ENCODE measurements at regions not wholly inside any gene's neighbourhood (a gene's known extent, or its start where the extent isn't known, plus 50 kb on each side); places are given as distances from the start of the nearest gene placed in this dataset.
"Not testable (repeated sequence)": the region's sequence is repeated elsewhere in the genome, so short reads cannot be mapped to it uniquely, and the experiment has no call there.

DNA sequence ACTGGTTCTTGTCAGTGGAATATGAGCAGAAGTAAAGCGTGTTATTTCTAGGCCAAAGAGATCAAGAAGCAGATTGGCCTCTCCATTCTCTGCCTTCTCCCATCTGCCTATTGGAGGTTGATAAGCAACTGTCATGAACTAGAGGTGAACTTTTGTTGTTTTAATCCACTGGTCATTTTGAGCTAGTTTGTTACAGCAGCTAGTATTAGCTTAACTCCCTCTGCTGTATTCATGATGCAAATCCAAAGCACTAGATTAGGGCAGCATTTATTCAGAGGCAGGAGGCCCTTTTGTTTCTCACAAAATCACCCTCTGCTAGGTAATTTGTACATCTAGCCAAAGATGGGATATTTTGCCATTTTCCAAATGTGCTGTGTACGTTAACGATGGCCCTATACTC lies 97.3 kb upstream of the DPT start:
- DNase-seq, result no peak

GRCh38 chr1:168827557-168827956 lies 98.6 kb upstream of the DPT start:
- DNase-seq, result no peak

GRCh38 chr1:168829876-168830275 lies 100.9 kb upstream of the DPT start:
- no peak for DNase-seq

DNA sequence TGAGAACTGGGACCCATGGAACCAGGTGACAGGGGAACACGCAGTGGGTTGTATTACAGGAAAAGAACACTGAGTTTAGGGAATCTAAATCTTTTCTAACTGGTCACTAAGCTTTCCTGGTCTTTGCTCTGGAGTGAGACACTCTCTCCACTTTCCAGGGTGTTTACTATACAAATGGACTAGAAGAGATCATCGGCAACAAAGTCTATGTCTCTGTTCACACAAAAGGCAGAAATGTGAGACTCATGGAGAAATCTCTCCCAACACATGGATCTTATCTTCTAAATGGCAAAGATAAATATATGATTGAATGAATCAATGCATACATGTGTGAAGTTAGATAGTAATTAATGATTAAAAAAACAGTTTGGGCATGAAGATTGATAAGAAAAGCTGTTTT lies 101.6 kb upstream of the DPT start:
- DNase-seq, result no peak

GRCh38 chr1:168832661-168833060 lies 103.7 kb upstream of the DPT start:
- no peak for DNase-seq

DNA sequence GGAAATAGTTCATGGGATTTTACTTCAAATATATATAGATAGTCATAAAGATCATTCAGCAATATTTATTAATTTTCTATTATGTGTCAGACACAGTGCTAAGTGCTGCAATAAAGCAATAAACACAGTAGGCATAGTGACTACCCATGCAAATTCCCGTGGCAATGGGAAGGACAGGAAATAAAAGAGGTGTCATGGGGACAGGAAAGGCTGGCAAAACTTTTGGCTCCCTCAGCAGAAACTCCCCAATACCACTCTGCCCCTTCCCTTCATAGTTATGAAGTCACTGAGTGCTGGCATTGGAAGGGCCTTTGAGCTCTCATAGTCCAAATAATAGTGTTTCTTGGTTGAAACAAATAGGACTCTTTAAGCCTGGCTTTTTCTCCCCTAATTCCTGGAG lies 104.4 kb upstream of the DPT start:
- DNase-seq, result no peak

GRCh38 chr1:168833801-168834224 lies 104.8 kb upstream of the DPT start:
- DNase-seq, result no peak

DNA sequence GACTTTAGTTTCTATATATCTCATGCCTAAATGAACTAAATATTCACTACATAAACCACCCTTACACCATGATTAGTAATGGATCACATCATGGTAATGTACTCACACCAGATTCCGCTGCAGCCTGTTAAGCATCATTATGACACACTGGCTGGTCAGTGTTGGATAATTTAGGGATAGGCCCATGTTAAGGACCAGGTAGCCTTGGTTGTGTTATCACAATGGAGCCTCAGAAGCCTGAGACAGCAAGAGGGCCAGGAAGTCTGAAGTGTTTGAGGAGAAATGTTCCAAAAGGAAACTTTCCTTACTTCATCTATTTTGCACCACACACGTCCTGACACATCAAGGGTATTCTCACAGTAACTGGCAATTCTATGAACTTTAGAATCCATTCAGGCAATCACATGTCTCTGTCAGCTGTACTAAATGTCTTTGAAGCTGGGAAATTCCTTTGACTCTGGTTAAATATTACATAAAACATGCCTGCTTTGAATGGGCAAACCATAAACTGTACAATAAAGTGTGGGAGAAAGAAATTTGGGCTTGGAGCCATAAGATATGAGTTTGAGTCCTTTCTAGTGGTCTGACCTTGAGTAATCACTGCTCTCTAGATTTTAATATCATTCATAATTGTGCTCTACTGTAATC lies 105.3 kb upstream of the DPT start:
- DNase-seq, result no peak

DNA sequence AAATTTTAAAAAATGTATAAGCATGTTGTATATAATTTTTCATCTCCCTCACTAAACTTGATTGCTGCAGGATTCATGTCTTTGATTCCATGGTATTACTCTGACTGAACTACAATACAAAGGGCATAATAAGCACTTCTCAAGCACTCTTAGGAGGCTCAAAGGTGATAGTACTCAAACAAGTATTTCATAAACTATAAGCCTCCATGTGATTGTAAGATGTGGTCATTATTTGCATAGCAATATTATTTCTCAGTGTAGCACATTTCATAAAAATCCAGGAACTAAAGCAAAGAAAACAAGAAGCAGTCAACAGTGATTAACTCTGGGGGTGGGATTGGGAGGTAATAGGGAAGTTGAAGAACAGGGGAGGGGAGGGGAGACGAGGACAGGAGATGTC lies 106.2 kb upstream of the DPT start:
- DNase-seq, result no peak

GRCh38 chr1:168835791-168836190 lies 106.8 kb upstream of the DPT start:
- no peak for DNase-seq

GRCh38 chr1:168836469-168836868 lies 107.5 kb upstream of the DPT start:
- DNase-seq, result no peak

DNA sequence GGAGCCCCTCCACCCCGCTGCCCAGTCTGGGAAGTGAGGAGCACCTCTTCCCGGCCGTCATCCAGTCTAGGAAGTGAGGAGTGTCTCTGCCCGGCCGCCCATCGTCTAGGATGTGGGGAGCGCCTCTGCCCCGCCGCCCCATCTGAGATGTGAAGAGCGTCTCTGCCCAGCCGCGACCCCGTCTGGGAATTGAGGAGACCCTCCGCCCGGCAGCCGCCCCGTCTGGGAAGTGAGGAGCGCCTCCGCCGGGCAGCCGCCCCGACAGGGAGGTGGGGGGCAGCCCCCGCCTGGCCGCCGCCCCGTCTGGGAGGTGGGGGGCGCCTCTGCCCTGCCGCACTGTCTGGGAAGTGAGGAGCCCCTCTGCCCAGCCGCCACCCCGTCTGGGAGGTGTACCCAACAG lies 108.2 kb upstream of the DPT start:
- DNase-seq, result not testable (repeated sequence)

DNA sequence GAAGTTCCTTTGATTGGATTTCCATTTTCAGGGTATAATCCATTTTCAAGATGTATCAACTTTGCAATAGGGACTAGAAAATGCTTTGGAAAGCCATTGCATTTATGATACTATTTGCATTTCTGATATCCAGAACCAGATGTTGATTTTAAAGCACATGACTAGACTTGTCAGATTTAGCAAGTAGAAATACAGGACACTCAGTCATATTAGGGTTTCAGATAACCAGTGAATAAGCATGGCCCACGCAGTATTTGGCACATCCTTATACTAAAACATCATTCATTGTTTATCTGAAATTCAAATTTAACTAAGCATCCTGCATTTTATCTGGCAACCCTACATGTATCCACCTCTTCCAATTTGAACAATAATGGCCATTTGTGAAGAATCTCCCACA lies 113.3 kb upstream of the DPT start:
- no peak for DNase-seq

DNA sequence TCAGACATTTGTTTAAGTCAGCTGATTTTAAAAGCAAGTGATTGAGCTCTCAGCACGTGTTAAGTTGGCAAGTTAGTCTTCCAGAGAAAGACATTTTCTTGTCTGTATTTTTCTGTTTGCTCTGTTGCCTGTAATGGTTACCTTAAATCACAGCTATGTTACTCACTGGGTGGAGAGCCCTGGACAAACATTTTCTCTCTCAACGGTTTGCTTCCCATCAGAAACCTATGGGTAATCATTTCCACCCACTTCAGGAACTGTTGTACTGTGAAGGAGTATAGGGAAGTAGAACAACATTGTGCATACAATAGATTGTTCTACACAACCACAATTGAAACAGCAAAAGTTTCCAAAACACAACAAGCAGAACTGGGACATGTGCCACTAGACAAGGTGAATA lies 113.9 kb upstream of the DPT start:
- no peak for DNase-seq

DNA sequence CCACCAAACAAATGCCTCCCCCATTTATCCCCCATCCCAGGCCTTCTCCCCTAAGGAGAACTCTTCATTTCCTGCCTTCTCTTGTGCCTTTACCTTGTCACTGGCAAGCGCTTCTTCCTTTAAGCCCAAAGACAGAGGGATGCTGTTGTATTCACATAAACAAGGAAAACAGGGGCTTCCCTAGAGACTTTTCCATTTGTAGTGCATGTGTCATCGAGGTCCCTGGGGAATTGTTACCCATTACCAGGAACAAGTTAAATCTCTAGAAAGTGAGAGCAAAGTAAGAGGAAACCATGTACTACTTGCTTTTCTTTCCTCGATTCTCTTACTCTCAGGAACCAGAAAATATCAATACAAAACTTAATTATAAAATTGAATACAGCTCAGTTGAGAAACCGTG lies 114.4 kb upstream of the DPT start:
- no peak for DNase-seq

GRCh38 chr1:168843950-168844349 lies 114.9 kb upstream of the DPT start:
- no peak for DNase-seq

DNA sequence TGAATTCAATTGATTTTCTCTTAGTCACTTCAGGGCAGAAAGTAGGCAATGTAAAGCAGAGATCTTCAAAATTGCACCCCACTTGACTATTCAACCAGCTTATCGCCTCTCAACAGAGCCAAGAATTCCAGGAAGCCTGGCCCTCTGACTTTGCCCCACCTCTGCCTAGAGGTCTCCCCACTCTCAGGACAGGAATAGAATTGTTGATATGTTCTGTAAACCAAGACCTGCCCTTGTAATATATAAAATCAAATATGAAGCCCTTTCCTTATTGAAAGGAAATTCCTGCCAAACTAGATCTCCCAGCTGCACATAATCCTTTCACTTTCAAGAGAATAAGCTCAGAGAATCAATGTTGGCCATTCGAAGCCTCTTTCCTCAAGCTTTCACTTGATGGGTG lies 116.1 kb upstream of the DPT start:
- DNase-seq, result no peak

DNA sequence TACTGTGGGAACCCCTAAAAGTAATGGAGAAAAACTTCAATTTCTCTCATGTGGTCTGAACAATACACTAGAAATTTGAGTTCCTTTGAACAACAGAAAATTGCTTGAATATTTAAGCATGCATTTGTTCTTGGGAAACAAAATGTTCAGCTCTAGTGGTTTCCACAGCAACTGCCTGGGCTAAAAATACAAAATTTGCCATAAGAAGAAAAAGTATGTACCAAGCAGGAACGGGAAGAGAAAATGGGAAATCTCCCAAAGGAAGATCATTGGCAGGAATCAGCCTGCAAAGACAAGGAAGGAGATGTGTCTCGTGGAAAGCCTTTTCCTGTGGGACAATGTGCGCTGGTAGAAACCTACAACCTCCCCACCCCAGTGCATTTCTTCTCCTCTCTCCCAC lies 119.0 kb upstream of the DPT start:
- no peak for DNase-seq

- DNase-seq, result no peak
These were observed 132.5 kb upstream of the DPT start for GRCh38 chr1:168861421-168862004.

DNA sequence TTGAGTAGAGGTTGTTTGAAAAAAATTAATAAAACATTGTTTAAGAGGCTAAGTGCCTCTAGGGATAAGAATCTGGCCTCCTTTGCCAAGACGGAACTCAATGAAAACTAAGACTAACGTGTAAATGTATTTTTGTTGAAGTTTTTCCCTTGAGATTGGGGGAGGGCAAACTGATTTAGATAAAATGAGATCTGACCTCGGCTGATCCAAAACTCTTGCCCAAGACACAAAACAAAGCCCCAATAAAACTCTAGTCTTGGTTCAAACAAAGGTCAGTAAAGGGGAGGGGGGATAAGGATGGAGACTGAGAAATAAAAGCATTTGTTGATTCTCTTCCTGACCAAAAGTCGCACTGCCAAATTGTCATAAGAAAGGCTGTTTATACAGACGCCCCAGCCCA lies 134.8 kb upstream of the DPT start:
- no peak for DNase-seq

GRCh38 chr1:168864266-168864665 lies 135.3 kb upstream of the DPT start:
- no peak for DNase-seq

- DNase-seq, result no peak
These were observed 137.0 kb upstream of the DPT start for GRCh38 chr1:168865850-168866620.

DNA sequence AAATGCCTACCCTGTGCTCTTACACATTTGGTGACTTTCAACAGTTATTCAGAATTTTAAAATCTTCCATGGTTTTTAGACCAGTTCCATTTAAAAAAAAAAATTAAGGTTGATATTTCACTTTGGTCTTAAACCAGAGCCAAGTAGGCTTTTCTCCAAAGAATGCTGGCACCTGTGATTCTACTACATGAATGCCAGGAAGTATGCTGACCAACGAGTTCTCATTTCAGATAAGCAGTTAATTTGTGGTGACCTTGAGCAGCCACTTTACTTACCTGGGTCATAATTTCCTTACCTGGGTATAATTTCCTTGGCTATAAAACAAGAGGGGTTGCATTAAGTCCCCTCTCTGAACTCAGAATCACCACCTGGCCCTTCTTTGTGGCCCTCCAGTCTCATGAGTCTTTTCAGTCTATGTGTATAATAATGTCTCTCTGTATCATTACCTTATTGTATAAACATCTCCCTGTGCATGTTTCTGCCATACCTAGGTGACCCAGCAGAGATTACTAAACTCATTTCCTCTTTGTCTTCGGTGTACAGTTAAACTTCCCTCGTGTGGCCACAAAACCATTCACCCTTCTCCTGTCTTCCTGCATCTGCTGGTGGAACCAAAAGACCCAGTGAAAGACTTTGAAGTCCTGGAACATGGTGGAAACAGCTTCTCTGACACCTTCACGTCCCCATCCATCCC lies 139.1 kb upstream of the DPT start:
- DNase-seq, result no peak

DNA sequence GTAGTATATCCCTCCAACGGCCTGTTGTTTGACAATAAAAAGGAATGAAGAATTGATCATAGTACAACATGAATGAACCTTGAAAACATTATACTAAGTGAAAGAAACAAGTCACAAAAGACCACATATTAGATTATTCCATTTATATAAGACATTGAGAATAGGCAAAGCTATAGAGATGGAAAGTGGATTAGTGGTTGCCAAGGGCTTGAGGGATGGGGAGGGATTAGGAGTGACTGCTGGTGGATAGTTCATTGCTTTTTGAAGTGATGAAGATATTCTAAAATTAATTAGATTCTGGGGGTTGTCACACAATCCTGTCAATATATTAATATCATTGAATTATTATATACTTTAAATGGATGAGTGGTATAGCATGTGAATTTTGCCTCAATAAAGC lies 142.5 kb upstream of the DPT start:
- no peak for DNase-seq

Data from stimulated activated CD4-positive, alpha-beta T cell treated with anti-CD3 and anti-CD28 coated beads, Interleukin-2, amount 100 ng/mL, for 24 hours (primary cell).